Dermis blood vessel endothelial cell (primary cell): ENCODE measurements at regions not wholly inside any gene's neighbourhood (a gene's known extent, or its start where the extent isn't known, plus 50 kb on each side); places are given as distances from the start of the nearest gene placed in this dataset.
"Not testable (repeated sequence)": the region's sequence is repeated elsewhere in the genome, so short reads cannot be mapped to it uniquely, and the experiment has no call there.

ENCODE experiments used
- DNase-seq: peaks from one replicate; pipeline ENCODE4 v3.0.0; 2010

DNA sequence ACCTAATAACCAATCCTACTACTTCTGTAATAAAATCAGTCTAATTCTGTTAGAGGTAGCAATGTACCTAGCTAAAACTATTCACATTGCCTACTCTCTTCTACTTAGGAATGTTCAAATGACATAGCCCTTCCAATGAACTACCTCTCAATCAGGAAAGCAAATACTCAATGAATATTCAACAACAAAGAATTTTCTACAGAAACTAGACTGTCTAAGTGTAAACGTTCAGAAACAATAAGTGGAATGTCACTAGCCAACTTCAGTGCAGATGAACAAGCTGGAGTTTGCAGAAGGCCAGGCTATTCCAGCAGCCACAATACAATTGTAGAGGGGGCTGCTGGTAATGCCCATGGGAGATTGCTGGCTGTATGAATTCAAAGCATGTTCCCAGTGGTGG, 743.2 kb upstream of the CDH10 start:
- DNase-seq, result no peak

DNA sequence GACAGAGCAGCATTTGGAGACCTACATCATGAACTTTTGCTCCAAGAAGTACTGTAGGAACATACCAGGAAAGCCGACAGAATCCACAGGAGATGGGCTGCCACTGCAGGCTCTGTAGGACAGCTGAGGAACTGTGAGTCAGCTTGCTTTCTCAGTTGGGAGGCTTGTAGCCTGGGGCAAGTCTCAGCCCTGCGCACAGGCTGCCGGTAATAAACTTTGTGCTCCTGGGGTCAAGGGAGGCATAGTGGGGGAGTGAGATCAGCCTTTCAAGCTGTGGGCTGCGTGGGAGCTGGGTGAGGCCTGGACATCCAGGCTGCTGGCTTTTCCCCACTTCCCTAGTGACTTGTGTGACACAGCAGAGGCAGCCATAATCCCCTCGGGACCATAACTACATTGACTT, 718.0 kb upstream of the CDH10 start:
- DNase-seq, result no peak

DNA sequence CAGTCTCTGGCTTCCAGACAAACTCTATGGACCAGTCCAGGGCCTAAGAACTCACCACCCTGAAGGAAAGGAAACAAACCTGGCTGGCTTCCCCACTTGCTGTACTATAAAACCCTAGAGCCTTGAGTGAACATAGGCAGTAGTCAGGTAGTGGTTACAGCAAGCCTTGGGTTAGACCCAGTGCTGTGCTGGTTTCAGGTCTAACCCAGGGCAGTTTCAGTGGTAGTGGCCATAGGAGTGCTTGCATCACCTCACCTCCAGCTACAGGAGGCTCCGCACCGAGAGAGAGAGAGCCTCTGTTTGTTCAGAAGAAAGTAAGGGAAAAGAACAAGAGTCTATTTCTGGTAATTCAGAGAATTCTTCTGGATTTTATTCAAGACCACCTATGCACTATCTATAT, 714.1 kb upstream of the CDH10 start:
- no peak for DNase-seq

DNA sequence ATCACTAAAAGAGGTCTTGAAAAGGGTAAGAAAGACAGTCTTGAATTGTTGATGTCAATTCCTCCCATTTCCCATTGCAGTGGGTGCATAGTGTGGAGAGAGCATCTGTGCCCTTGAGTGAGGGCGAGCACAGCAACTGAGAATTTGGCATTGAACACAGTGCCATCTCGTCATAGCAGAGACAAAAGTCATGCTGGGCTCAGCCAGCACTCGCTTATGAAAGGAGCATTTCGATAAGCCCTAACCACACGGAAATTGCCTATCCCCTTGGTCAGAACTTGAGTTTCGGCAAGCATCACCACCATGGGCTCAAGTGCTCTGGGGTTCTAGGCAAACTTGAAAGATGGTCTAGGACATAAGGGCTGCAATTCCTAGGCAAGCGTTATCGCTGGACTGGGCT, 712.8 kb upstream of the CDH10 start:
- DNase-seq, result no peak

DNA sequence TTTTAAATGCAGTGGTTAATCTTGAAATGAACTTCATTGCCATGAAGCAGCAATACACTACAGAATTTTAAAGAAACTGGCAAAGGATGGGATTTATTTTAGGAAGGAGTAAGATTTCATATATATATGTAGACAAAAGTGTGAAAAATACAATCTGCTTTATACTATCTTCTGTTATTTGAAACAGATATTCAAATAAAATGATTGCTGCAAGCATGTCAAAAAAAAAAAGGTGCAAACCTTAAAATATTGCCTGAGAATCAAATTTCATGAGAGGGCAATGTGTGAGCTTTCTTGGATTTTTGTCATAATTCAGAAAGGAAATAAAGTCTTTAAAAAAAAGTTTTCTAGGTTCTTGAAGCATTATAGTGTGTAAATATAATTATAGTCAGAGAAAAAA, 705.0 kb upstream of the CDH10 start:
- no peak for DNase-seq

DNA sequence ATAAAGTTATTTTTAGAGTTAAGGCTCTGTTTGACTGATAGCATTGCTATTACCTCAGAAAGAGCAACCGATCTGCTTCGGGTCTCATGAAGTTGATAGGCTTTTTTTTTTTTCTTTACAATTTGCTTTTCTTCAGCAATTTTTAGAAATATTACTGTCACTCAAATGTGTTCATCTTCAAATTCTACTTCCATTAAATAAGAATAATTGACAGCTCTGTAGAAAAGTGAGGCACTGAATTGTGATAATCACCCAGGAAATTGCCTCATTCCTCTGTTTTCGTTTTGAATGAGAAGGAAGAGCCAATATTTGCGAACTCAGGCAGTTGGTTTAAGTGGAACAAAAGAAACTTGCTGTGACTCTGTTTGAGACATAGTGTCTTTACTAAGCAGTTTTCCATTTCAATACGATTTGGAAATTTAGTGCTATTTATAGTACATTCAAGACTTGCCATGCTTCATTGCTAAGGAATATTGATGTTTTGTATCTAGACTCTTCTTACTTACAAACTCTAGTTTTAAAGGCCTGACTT, 700.5 kb upstream of the CDH10 start:
- no peak for DNase-seq

DNA sequence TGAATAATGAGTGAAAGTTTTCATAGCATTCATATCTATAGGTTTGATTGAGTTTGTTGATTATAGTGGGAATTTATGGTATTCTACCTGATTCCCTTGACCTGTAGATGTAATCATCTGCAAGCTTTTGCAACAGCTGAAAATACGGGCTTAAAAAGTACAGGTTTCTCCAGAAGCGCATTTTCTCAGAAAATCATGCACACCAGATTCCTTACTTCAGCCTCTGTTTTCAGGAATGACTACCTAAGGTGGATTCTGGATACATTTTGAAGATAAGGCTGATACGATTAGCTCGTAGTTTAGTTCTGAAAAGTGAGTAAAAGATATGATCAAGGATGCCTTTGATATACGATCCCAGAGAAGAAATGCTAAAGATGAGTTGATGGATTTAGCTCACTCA, 694.8 kb upstream of the CDH10 start:
- no peak for DNase-seq

DNA sequence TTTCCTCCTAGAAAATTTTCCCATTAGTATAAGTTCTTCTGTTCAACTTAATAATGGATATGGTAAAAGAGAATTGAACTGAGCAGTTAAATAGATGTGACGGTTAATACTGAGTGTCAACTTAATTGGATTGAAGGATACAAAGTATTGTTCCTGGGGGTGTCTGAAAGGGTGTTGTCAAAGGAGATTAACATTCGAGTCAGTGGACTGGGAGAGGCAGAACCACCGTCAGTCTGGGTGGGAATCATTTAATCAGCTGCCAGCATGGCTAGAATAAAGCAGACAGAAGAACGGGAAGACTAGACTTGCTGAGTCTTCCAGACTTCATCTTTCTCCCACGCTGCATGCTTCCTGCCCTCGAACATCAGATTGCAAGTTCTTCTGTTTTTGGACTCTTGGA, 689.6 kb upstream of the CDH10 start:
- no peak for DNase-seq

DNA sequence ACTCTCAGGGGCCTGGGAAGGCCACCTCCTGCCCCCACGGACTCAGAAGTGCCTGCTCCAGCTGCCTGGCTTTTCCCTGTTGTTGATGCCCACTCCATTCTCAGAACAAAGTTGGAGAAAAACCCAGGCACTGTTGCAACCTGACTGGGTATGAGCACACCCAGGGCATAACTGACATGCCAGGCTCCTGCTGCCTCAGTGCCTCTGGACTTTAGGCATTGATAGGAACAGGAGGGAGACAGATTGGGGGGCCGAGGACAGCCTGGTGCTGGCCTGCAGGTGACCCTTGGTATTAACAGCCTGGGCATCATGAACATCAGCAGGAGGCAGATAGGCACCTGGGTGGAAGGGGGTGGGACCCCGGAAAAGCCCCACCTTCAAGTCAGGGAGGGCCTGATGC, 685.9 kb upstream of the CDH10 start:
- DNase-seq, result no peak

DNA sequence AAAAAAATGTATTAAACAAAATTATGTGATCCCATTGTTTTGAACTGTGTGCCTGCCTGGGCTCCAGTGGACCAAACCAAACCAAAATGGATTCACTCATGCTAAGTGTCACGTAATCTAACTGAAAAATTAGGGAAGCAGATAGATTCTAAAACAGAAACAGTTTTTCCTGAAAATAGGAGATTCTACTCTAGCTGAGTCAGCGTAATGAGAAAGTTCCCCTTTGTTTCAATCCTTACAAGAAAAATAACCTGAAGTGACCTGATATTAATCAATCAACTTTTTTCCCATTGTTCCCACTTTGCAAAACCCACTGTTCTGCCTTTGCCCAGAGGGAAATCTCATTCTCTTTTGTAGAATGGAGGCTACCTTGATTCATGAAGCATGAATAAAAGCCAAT, 682.4 kb upstream of the CDH10 start:
- DNase-seq, result no peak

DNA sequence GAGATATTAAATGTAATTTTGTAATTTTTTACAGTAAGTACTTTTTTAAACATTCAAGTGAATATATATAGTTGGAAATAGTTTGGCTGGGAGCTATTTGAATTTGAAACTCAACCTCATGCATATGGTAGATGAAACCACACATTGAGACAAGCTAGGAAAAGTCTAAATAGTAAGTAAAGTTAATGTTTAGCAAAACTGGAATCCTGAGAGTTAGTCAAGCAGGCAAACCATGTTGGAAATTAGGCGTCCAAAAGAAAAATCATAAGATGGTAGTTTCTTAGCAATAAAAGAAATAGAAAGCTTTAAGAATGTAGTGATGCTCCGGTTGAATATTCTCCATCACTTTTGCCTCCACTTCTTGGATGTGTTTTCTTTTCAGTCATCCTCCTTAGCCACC, 657.1 kb upstream of the CDH10 start:
- no peak for DNase-seq

DNA sequence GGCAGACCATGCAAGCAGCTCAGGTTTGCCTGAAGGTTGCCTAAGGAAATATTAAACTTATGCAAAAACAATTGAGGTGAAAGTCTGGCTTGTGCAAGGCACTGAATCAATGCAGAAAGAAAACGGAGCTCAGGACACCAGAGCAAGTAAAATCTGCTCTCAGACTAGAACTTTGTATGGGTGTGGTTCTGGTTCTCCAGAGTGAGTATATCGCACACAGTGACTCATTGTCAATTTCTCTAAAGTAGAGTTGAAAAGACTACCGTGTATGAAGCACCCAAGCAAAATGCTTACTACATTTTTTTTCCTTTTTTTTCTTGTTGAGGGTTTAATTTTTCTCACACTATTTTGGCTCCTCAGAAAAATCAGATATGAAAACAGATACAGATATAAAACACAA, 650.3 kb upstream of the CDH10 start:
- DNase-seq, result no peak

DNA sequence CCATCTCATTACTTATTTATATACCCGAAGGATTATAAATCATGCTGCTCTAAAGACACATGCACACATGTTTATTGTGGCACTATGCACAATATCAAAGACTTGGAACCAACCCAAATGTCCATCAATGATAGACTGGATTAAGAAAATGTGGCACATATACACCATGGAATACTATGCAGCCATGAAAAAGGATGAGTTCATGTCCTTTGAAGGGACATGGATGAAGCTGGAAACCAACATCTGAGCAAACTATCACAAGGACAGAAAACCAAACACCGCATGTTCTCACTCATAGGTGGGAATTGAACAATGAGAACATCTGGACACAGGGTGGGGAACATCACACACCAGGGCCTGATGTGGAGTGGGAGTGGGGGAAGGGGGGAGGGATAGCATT, 645.0 kb upstream of the CDH10 start:
- DNase-seq, result not testable (repeated sequence)

DNA sequence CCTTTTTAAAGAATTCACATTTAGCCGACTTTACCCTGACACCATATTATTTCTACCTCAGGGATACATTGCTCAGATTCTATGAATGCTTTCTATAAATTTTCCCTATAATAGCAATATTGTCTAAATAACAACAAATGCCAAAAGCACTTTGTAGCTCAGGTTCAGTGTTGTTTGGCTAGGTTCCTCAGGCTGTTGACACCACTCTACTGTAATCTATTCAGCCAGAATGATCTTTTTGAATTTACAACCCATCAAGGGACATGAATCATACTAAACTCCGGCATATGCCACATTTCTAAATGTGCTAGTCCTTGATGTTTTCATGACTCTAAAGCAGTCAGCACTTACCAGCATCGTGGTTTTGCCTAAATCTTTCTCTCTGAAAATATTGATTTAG, 641.5 kb upstream of the CDH10 start:
- no peak for DNase-seq

DNA sequence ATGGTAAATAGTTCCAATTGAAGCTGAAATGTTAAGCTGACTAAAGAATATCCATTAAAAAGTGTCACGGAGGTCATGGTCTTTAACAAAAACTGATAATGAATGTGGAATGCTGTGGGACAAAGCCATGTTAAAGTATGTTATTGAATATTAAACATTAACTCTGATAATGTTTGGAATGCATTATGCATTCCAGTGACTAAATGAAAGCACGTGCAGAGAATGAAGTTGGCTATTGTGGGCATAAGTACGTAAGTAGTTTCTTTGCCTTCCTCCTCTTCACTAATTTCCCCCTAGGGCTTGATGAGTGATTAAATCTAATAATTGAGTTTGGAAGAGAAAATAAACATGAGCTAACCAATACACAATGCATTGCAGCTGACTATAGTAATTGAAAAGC, 640.4 kb upstream of the CDH10 start:
- DNase-seq, result no peak

DNA sequence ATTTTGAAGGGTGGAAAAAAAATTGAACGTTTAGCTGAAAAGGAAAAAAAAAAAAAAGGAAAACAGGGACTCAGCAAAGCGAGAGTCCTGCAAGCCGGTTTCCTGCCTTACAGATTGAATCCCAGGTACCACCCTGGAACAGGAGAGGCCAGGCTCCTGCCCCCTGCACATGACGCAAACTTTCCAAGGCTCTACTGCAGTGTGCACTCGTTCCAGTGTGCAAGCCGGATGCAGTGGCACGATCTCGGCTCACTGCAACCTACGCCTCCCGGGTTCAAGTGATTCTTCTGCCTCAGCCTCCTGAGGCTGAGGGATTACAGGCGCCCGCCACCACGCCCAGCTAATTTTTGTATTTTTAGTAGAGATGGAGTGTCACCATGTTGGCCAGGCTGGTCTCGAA, 618.7 kb upstream of the CDH10 start:
- DNase-seq, result not testable (repeated sequence)

DNA sequence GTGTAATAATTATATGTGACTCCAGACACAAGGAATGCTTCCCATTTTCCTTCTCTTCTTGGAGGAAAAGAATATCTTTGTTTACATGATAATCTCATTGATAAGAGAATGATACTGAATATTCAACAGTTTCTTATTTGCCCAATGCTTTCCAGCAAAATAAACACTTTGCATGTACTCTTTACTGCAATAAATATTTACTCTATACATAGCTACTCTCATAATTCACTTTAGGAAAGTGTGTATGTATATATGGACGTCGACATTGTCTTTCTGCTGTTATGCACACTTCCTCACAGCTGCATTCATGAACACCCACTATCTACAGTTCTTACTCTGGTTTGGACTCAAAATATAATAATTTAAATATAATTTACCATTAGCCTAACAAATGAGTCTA, 617.4 kb upstream of the CDH10 start:
- no peak for DNase-seq

DNA sequence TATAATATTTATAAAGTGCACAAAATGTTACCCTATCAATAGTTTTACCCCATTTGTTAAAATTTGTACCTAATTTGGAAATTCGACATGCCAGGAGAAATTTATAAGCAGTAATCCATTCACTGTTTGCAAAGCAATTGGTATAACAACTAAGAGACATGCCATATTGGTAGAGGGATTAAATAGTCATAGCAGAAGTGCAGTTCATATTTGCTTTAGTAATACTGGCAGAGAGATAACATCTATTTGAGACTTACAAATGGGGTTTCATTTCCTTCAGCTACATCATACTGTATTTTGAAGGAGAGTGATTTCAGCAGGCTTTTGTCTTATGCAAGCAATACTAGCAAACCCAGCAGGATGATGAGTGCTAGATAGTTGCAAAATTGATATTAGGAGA, 610.4 kb upstream of the CDH10 start:
- no peak for DNase-seq

DNA sequence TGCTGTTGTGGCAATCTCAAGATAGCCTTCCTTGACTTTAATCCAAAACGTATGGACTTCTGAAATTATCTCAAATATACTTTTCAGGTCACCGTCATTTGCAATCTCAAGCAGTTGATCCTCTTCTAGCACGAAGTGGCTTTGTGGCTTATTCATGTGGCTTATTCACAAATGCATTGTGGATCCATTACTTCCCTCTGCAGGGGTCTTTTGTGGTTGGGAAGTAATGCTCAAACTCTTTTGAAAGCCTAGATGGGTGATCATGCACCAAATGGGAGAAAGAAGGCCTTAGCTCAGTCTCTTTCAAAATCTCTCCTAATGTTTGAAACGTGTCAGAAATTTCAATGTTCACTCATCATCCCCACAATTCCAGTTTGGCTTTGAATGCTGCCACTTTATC, 597.2 kb upstream of the CDH10 start:
- DNase-seq, result no peak

DNA sequence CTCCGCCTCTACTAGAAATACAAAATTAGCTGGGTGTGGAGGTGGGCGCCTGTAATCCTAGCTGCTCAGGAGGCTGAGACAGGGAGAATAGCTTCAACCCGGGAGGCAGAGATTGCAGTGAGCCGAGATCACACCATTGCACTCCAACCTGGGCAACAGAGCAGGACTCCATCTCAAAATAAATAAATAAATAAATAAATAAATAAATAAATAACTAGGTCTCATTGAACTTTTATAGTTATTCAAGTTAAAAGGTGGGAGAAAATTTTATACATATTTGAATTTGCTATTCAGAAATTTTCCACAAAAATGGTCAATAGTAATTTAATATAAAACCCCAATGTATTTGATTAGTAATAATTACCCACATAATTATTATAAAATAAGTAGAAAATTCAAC, 593.9 kb upstream of the CDH10 start:
- DNase-seq, result not testable (repeated sequence)

DNA sequence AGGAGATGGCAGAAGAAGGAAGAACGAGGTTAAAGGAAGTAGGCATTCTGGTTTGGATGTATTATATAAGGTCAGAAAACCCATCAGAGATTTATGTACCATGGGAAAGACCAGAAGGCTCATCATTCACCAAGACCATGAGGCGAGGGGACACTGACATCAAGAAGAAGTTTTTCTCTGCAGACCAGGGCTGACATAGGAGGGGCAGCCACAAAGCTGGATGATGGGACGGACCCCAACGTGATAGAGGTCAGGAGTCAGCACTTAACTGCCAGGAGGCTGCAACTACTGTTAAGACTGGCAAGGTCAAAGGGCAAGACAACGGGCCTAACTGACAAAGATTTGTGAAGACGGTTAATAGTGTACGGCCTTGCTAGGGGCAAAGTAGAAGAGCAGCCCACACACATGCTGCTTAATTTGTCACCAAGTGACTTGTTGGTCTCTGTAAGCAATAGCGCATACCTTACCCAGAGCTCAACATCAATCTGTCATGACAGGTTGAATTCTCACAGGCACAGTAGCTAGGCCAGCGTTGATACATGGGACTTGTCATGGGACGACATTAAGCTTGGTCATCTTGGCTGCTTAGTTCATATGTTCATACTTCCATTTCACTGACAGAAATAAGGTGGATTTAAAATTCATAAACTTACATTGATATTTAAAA, 579.7 kb upstream of the CDH10 start:
- no peak for DNase-seq

DNA sequence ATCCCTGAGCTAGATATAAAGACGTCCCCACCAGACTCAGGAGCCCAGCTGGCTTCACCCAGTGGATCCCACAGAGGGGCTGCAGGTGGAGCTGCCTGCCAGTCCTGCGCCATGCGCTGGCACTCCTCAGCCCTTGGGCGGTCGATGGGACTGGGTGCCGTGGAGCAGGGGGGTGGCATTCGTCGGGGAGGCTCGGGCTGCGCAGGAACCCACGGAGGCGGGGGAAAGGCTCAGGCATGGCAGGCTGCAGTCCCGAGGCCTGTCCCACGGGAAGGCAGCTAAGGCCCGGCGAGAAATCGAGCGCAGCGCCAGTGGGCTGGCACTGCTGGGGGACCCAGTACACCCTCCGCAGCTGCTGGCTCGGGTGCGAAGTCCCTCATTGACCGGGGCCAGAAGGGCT, 555.1 kb upstream of the CDH10 start:
- not testable (repeated sequence) for DNase-seq

DNA sequence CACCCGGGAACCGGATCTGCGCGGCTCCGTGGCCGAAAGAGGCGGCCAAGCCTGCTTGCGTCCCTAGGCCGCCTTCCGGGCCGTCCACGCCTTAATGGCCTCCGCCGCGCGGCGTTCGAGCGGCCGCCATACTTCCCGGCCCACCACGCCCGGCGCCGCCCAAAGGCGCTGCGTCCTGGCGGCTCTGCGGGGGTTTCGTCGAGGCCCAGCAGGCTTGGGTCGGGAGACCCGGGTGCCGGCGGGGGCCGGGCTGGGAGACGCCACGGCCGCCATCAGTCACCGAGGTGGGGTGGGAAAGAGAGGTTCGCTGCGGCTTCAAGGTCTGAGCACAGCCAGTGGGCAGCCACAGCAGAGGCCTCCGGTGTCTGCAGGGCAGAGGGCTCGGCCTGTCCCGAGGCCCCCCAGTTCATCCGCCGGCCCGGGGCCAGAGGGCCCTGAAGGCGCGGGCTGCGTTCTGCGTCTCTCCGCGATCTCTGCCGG, 545.8 kb upstream of the CDH10 start:
- no peak for DNase-seq

DNA sequence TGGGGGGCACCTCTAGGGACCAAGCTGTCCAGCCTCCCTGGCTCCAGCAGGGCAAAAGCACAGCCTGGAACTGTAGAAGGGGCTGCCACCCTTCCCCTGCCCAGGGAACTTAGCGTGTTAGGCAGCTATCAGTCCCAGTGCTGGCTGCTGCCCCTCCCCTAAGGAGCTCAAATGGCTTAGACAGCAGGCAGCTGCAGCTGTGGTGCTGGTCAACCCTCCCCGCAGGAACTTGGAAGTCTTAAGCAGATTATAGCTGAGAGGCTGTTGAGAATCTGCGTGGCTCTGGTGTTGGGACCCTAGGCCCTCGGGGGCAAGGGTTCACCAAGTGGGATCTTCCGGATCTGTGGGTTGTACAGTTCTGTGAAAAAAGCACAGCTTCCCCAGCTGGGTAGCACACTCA, 536.5 kb upstream of the CDH10 start:
- no peak for DNase-seq

DNA sequence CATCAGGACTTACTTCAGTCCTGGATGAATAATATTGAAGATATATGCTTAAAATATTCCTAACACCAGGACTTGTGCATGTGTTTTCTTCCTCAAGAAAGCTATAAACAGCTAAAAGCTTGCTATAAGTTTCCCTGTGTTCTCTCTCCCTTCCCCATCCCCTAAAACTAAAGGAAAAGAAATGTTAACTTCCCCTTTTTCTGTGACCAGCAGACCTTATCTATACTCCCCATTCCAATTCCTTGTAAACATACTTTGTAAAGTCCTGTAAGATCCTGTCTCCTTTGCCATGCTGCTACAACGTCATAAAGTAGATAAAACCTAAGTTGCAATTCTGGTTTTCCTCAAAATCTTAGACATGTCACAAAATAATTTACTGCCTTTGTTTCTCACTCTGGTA, 517.8 kb upstream of the CDH10 start:
- not testable (repeated sequence) for DNase-seq
